WI38 (cell line): ENCODE measurements at regions not wholly inside any gene's neighbourhood (a gene's known extent, or its start where the extent isn't known, plus 50 kb on each side); places are given as distances from the start of the nearest gene placed in this dataset.

Experiments used
- H3K4me3 ChIP-seq: 2 replicates; pipeline ENCODE4 v1.5.1; 2011; ENCODE audit warnings: low read depth, mild to moderate bottlenecking, control low read depth, low read length
- CTCF ChIP-seq: IDR thresholded peaks from 2 replicates; pipeline ENCODE4 v1.5.1; 2012; ENCODE audit warnings: low read depth, mild to moderate bottlenecking, control low read depth, low read length

GRCh38 chr11:95544095-95544856 is 245.3 kb downstream of the FAM76B start:
- TF ChIP-seq CTCF: no peak
- H3K4me3 ChIP-seq: no peak overlapping the region

- no peak for TF ChIP-seq CTCF
Measured at GRCh38 chr11:95542868-95543551, 246.6 kb downstream of the FAM76B start.

GRCh38 chr11:95541715-95542114 is 247.9 kb downstream of the FAM76B start:
- TF ChIP-seq CTCF: no peak
- no peak overlapping the region for H3K4me3 ChIP-seq

More at GRCh38 chr11:95542868-95543551, 246.6 kb downstream of the FAM76B start:
- no peak overlapping the region for H3K4me3 ChIP-seq

GRCh38 chr11:95536047-95536690 is 253.4 kb downstream of the FAM76B start:
- no peak for TF ChIP-seq CTCF
- no peak overlapping the region for H3K4me3 ChIP-seq

- TF ChIP-seq CTCF: no peak
- H3K4me3 ChIP-seq: no peak overlapping the region
Measured at GRCh38 chr11:95534809-95535208, 254.8 kb downstream of the FAM76B start.

- H3K4me3 ChIP-seq: no peak overlapping the region
- TF ChIP-seq CTCF: no peak
Measured at GRCh38 chr11:95534226-95534625, 255.4 kb downstream of the FAM76B start.

GRCh38 chr11:95531116-95531515 is 258.5 kb downstream of the FAM76B start:
- H3K4me3 ChIP-seq: no peak overlapping the region
- no peak for TF ChIP-seq CTCF
